HG03571 (cell line): ENCODE measurements at regions not wholly inside any gene's neighbourhood (a gene's known extent, or its start where the extent isn't known, plus 50 kb on each side); places are given as distances from the start of the nearest gene placed in this dataset.

ENCODE experiments used
- ATAC-seq: cut with Tn5 transposase; IDR thresholded peaks from one replicate; pipeline ENCODE4 v1.9.1; 2021; ENCODE audit not compliant: unreplicated experiment

- no peak for ATAC-seq
Observed at GRCh38 chr22:49193901-49194465, 633.7 kb downstream of the BRD1 start.

- no peak for ATAC-seq
Observed at GRCh38 chr22:49193348-49193747, 634.3 kb downstream of the BRD1 start.

- ATAC-seq, result no peak
Observed at GRCh38 chr22:49192857-49193250, 634.8 kb downstream of the BRD1 start.

- ATAC-seq, result no peak
Observed at GRCh38 chr22:49192180-49192856, 635.4 kb downstream of the BRD1 start.

GRCh38 chr22:49191506-49191980, 636.1 kb downstream of the BRD1 start:
- no peak for ATAC-seq

- no peak for ATAC-seq
Observed at GRCh38 chr22:49190816-49191505, 636.7 kb downstream of the BRD1 start.

- ATAC-seq, result no peak
Observed at GRCh38 chr22:49189871-49190270, 637.8 kb downstream of the BRD1 start.

GRCh38 chr22:49188591-49188990, 639.1 kb downstream of the BRD1 start:
- no peak for ATAC-seq

GRCh38 chr22:49188091-49188490, 639.6 kb downstream of the BRD1 start:
- ATAC-seq, result no peak

GRCh38 chr22:49186762-49187161, 640.9 kb downstream of the BRD1 start:
- ATAC-seq, result no peak

GRCh38 chr22:49186293-49186692, 641.4 kb downstream of the BRD1 start:
- ATAC-seq, result no peak

- ATAC-seq, result no peak
Observed at GRCh38 chr22:49185312-49185969, 642.2 kb downstream of the BRD1 start.

- ATAC-seq, result no peak
Observed at GRCh38 chr22:49184736-49185135, 642.9 kb downstream of the BRD1 start.

GRCh38 chr22:49183826-49184216, 643.9 kb downstream of the BRD1 start:
- ATAC-seq, result no peak

GRCh38 chr22:49183208-49183825, 644.4 kb downstream of the BRD1 start:
- ATAC-seq, result no peak

- no peak for ATAC-seq
Observed at GRCh38 chr22:49182416-49182815, 645.3 kb downstream of the BRD1 start.

- ATAC-seq, result no peak
Observed at GRCh38 chr22:49181942-49182341, 645.7 kb downstream of the BRD1 start.

- no peak for ATAC-seq
Observed at GRCh38 chr22:49181431-49181830, 646.2 kb downstream of the BRD1 start.

GRCh38 chr22:49180683-49181024, 647.0 kb downstream of the BRD1 start:
- ATAC-seq, result no peak

- no peak for ATAC-seq
Observed at GRCh38 chr22:49179886-49180682, 647.6 kb downstream of the BRD1 start.

- ATAC-seq, result no peak
Observed at GRCh38 chr22:49179175-49179574, 648.5 kb downstream of the BRD1 start.
